ENCODE measurements at regions not wholly inside any gene's neighbourhood (a gene's known extent, or its start where the extent isn't known, plus 50 kb on each side); places are given as distances from the start of the nearest gene placed in this dataset.
"Not testable (repeated sequence)": the region's sequence is repeated elsewhere in the genome, so short reads cannot be mapped to it uniquely, and the experiment has no call there.

DNA sequence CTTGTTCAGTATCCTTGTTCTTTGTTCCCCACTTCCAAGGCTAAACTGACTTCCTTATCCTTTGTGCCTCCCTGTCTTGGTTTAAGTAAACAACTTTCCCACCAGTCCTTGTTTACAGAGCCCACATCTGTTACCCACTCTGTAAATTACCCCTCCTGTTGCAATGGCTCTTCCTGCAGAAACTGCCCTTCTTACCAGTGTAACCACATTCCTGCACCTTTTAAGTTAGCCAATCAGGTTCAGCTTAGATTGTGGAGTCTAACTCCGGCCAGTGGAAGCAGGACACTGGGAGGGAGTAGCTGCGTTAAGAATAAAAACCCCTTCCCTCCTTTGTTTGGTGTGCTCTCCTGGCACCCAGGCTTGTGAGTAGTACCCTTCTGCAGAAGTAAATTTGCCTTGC lies 360.9 kb downstream of the PRDM5 start:
- H3K27ac Mint-ChIP-seq: no peak overlapping the region
- no peak for DNase-seq (ENCODE audit: extremely low spot score, unreplicated experiment)
- no peaks in the 10 kb centered on the region for H3K27me3 Mint-ChIP-seq
- peaks cover 4% of the 10 kb centered on the region for H3K9me3 Mint-ChIP-seq
- no peak overlapping the region for H3K4me3 Mint-ChIP-seq
- no peaks in the 10 kb centered on the region for H3K36me3 Mint-ChIP-seq
- H3K4me1 Mint-ChIP-seq (ENCODE audit: unreplicated experiment): peaks cover 4% of the 10 kb centered on the region
- TF ChIP-seq, protein P1, sequence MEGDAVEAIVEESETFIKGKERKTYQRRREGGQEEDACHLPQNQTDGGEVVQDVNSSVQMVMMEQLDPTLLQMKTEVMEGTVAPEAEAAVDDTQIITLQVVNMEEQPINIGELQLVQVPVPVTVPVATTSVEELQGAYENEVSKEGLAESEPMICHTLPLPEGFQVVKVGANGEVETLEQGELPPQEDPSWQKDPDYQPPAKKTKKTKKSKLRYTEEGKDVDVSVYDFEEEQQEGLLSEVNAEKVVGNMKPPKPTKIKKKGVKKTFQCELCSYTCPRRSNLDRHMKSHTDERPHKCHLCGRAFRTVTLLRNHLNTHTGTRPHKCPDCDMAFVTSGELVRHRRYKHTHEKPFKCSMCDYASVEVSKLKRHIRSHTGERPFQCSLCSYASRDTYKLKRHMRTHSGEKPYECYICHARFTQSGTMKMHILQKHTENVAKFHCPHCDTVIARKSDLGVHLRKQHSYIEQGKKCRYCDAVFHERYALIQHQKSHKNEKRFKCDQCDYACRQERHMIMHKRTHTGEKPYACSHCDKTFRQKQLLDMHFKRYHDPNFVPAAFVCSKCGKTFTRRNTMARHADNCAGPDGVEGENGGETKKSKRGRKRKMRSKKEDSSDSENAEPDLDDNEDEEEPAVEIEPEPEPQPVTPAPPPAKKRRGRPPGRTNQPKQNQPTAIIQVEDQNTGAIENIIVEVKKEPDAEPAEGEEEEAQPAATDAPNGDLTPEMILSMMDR (conservative IDR thresholded peaks at IDR 0.05): no peak

- no peaks in the 10 kb centered on the region for H3K36me3 Mint-ChIP-seq
- H3K27ac Mint-ChIP-seq: no peak overlapping the region
- H3K9me3 Mint-ChIP-seq: peaks cover under 1% of the 10 kb centered on the region
- no peaks in the 10 kb centered on the region for H3K27me3 Mint-ChIP-seq
- H3K4me3 Mint-ChIP-seq: no peak overlapping the region
- H3K4me1 Mint-ChIP-seq (ENCODE audit: unreplicated experiment): no peaks in the 10 kb centered on the region
- TF ChIP-seq, protein P1 (conservative IDR thresholded peaks at IDR 0.05): no peak
- DNase-seq (ENCODE audit: extremely low spot score, unreplicated experiment): no peak
Measured at GRCh38 chr4:120557372-120557771, 365.2 kb downstream of the PRDM5 start.

- Mint-ChIP-seq H3K4me3 (no peak overlapping the region), H3K27ac (no peak overlapping the region), H3K27me3 (no peaks in the 10 kb centered on the region), H3K36me3 (no peaks in the 10 kb centered on the region), H3K4me1 (ENCODE audit: unreplicated experiment) (no peaks in the 10 kb centered on the region), H3K9me3 (no peaks in the 10 kb centered on the region)
- DNase-seq (ENCODE audit: extremely low spot score, unreplicated experiment): no peak
- TF ChIP-seq, protein P1 (conservative IDR thresholded peaks at IDR 0.05): no peak
Measured at GRCh38 chr4:120555058-120555457, 367.5 kb downstream of the PRDM5 start.

DNA sequence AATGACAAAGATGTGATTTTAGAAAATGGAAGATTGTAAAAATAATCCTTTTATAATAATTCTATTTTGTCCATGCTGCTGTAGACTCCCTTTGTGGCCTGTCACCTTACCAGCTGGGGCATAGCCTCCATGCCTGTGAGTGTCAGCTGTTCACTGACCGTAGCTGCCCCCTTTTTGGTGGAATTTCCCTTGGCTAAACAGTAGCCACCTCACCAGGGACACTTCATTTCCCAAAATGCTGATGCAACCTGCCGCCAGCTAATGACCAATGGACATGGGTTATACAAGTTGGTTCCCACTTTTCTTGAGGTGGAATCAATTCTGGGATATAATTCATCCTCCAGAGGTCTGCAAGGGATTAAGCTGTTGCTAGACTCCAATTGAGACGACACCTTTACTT lies 368.4 kb downstream of the PRDM5 start:
- TF ChIP-seq, protein P1 (conservative IDR thresholded peaks at IDR 0.05): no peak
- Mint-ChIP-seq H3K4me1 (ENCODE audit: unreplicated experiment) (peaks cover 7% of the 10 kb centered on the region), H3K4me3 (no peak overlapping the region)

GRCh38 chr4:120550624-120551220 lies 371.8 kb downstream of the PRDM5 start:
- not testable (repeated sequence) for DNase-seq (ENCODE audit: extremely low spot score, unreplicated experiment); H3K27me3 Mint-ChIP-seq; H3K27ac Mint-ChIP-seq; H3K36me3 Mint-ChIP-seq; H3K4me3 Mint-ChIP-seq; H3K9me3 Mint-ChIP-seq
- peaks cover 13% of the 10 kb centered on the region for H3K4me1 Mint-ChIP-seq (ENCODE audit: unreplicated experiment)

More for the DNA sequence above, 368.4 kb downstream of the PRDM5 start:
- H3K27me3 Mint-ChIP-seq: no peaks in the 10 kb centered on the region
- no peaks in the 10 kb centered on the region for H3K9me3 Mint-ChIP-seq
- no peak overlapping the region for H3K27ac Mint-ChIP-seq
- H3K36me3 Mint-ChIP-seq: no peaks in the 10 kb centered on the region
- no peak for DNase-seq (ENCODE audit: extremely low spot score, unreplicated experiment)

GRCh38 chr4:120549011-120549570 lies 373.4 kb downstream of the PRDM5 start:
- Mint-ChIP-seq H3K27me3 (no peaks in the 10 kb centered on the region), H3K9me3 (peaks cover 5% of the 10 kb centered on the region)
- DNase-seq (ENCODE audit: extremely low spot score, unreplicated experiment): no peak

More at GRCh38 chr4:120549011-120549570, 373.4 kb downstream of the PRDM5 start:
- no peak overlapping the region for H3K4me3 Mint-ChIP-seq
- H3K36me3 Mint-ChIP-seq: no peaks in the 10 kb centered on the region
- peaks cover 13% of the 10 kb centered on the region for H3K4me1 Mint-ChIP-seq (ENCODE audit: unreplicated experiment)
- H3K27ac Mint-ChIP-seq: no peak overlapping the region
- TF ChIP-seq, protein P1 (conservative IDR thresholded peaks at IDR 0.05): no peak
